IMR-90 (cell line): ENCODE measurements at regions not wholly inside any gene's neighbourhood (a gene's known extent, or its start where the extent isn't known, plus 50 kb on each side); places are given as distances from the start of the nearest gene placed in this dataset.

Experiments
- ATAC-seq: fragments of 200-7000 bp; cut with Tn5 transposase; 2 replicates; pipeline ENCODE4 v1.9.1; 2020; ENCODE audit warnings: low read depth, mild to moderate bottlenecking, moderate library complexity
- BruUV-seq: library from RNA; stranded (reverse); fragments of 400-500 nt; replicated peaks from 2 replicates; lab custom pipeline; 2021; lab: Mats Ljungman, UMichigan
- CTCF ChIA-PET: fragments of 300-600 bp; formaldehyde crosslinking; extraction: SDS; loops from one replicate; lab custom pipeline; 2021; ENCODE audit warnings: antibody characterized with exemption; lab: Yijun Ruan, JAX
- POLR2A ChIA-PET: fragments of 300-600 bp; sonication (Branson Sonifier 250); formaldehyde crosslinking; loops from one replicate; lab custom pipeline; 2022; ENCODE audit warnings: antibody characterized with exemption; ENCODE audit not compliant: unreplicated experiment; lab: Charles Lee
- DNase-seq: peaks from one replicate; pipeline ENCODE4 v3.0.0; 2013
- H2AFZ ChIP-seq: replicated peaks from 2 replicates; pipeline ENCODE3; 2013; ENCODE audit warnings: low read length, mild to moderate bottlenecking; ENCODE audit not compliant: poor library complexity
- H2AK5ac ChIP-seq: 2 replicates; pipeline ENCODE4 v1.6.1; 2013; ENCODE audit warnings: low read depth, low read length, inconsistent platforms
- H2AK9ac ChIP-seq: replicated peaks from 2 replicates; pipeline ENCODE3; 2013; ENCODE audit warnings: mild to moderate bottlenecking, low read depth, low read length, moderate library complexity; ENCODE audit not compliant: poor library complexity
- H2BK120ac ChIP-seq: 2 replicates; pipeline ENCODE4 v1.6.1; 2013; ENCODE audit warnings: low read depth, low read length, inconsistent platforms
- H2BK15ac ChIP-seq: 3 replicates; pipeline ENCODE4 v1.6.1; 2013; ENCODE audit warnings: low read depth, low read length, inconsistent platforms
- H2BK20ac ChIP-seq: 2 replicates; pipeline ENCODE4 v1.6.1; 2013; ENCODE audit warnings: low read depth, mild to moderate bottlenecking, inconsistent platforms, low read length, moderate library complexity
- H2BK5ac ChIP-seq: 2 replicates; pipeline ENCODE4 v1.6.1; 2013; ENCODE audit warnings: mild to moderate bottlenecking, low read depth, low read length, inconsistent platforms; ENCODE audit not compliant: poor library complexity, severe bottlenecking
- H3K14ac ChIP-seq: replicated peaks from 2 replicates; pipeline ENCODE4 v1.6.1; 2013; ENCODE audit warnings: low read depth, low read length, inconsistent platforms
- H3K18ac ChIP-seq: 2 replicates; pipeline ENCODE4 v1.6.1; 2013; ENCODE audit warnings: low read depth, low read length, control low read depth
- H3K23ac ChIP-seq: 2 replicates; pipeline ENCODE4 v1.6.1; 2013; ENCODE audit warnings: low read depth, low read length, inconsistent platforms
- H3K27ac ChIP-seq: 2 replicates; pipeline ENCODE4 v1.5.1; 2013; ENCODE audit warnings: mild to moderate bottlenecking, control low read depth, low read length; ENCODE audit not compliant: insufficient read depth
- H3K27me3 ChIP-seq: 2 replicates; pipeline ENCODE4 v1.6.1; 2013; ENCODE audit warnings: low read length; ENCODE audit not compliant: control insufficient read depth, insufficient read depth
- H3K36me3 ChIP-seq: 2 replicates; pipeline ENCODE4 v1.6.1; 2013; ENCODE audit warnings: low read length, mixed read lengths; ENCODE audit not compliant: control insufficient read depth, insufficient read depth
- H3K4ac ChIP-seq: 2 replicates; pipeline ENCODE4 v1.6.1; 2013; ENCODE audit warnings: low read depth, low read length, inconsistent platforms
- H3K4me1 ChIP-seq: 2 replicates; pipeline ENCODE4 v1.6.1; 2013; ENCODE audit warnings: low read length, mixed read lengths; ENCODE audit not compliant: control insufficient read depth, insufficient read depth
- H3K4me2 ChIP-seq: 2 replicates; pipeline ENCODE4 v1.6.1; 2013; ENCODE audit warnings: low read depth, mild to moderate bottlenecking, control low read depth, low read length, moderate library complexity
- H3K4me3 ChIP-seq: 2 replicates; pipeline ENCODE4 v1.5.1; 2013; ENCODE audit warnings: low read depth, mild to moderate bottlenecking, control low read depth, low read length, moderate library complexity; ENCODE audit not compliant: insufficient read depth
- H3K56ac ChIP-seq: 2 replicates; pipeline ENCODE4 v1.6.1; 2013; ENCODE audit warnings: low read length, inconsistent platforms; ENCODE audit not compliant: insufficient read depth; ENCODE audit errors: extremely low read depth
- H3K79me1 ChIP-seq, 2 experiments: 2 replicates each; pipeline ENCODE4 v1.6.1; 2013; ENCODE audit warnings: low read length in 2 of 2, inconsistent platforms in 1 of 2, low read depth in 1 of 2
- H3K9ac ChIP-seq: 2 replicates; pipeline ENCODE4 v1.6.1; 2013; ENCODE audit warnings: low read depth, low read length, control low read depth
- H3K9me1 ChIP-seq: 2 replicates; pipeline ENCODE4 v1.6.1; 2013; ENCODE audit warnings: low read length, inconsistent platforms; ENCODE audit not compliant: insufficient read depth
- H3K9me3 ChIP-seq: 2 replicates; pipeline ENCODE4 v1.6.1; 2013; ENCODE audit warnings: low read length; ENCODE audit not compliant: control insufficient read depth, insufficient read depth
- H4K20me1 ChIP-seq: 2 replicates; pipeline ENCODE4 v1.6.1; 2013; ENCODE audit warnings: low read length, inconsistent platforms; ENCODE audit not compliant: insufficient read depth
- H4K5ac ChIP-seq: 2 replicates; pipeline ENCODE4 v1.6.1; 2013; ENCODE audit warnings: mild to moderate bottlenecking, low read depth, low read length, control low read depth
- H4K8ac ChIP-seq, 2 experiments: 2 replicates each; pipeline ENCODE4 v1.6.1; 2013; ENCODE audit warnings: low read depth in 2 of 2, low read length in 2 of 2, control low read depth in 1 of 2, inconsistent platforms in 1 of 2
- H4K91ac ChIP-seq: 2 replicates; pipeline ENCODE4 v1.6.1; 2013; ENCODE audit warnings: low read depth, low read length, inconsistent platforms; ENCODE audit not compliant: insufficient read depth
- BHLHE40 ChIP-seq: fragments of 150-350 bp; IDR thresholded peaks from 2 replicates; pipeline ENCODE4 v1.6.1; 2016; ENCODE audit warnings: mild to moderate bottlenecking, low read depth, low read length
- CEBPB ChIP-seq: IDR thresholded peaks from 2 replicates; pipeline ENCODE4 v1.6.1; 2012; ENCODE audit warnings: low read depth, low read length, improper control_type of control experiment
- CHD1 ChIP-seq: IDR thresholded peaks from 2 replicates; pipeline ENCODE4 v1.6.1; 2012; ENCODE audit warnings: low read depth, low read length, improper control_type of control experiment
- FOS ChIP-seq: fragments of 150-350 bp; IDR thresholded peaks from 2 replicates; pipeline ENCODE4 v1.6.1; 2016; ENCODE audit warnings: low read depth, low read length
- MAFK ChIP-seq: IDR thresholded peaks from 2 replicates; pipeline ENCODE4 v1.6.1; 2012; ENCODE audit warnings: low read depth, low read length, improper control_type of control experiment
- MAZ ChIP-seq: IDR thresholded peaks from 2 replicates; pipeline ENCODE4 v1.6.1; 2012; ENCODE audit warnings: low read depth, mild to moderate bottlenecking, low read length, improper control_type of control experiment, moderate library complexity, borderline replicate concordance
- MXI1 ChIP-seq: IDR thresholded peaks from 2 replicates; pipeline ENCODE4 v1.6.1; 2012; ENCODE audit warnings: low read depth, mild to moderate bottlenecking, low read length, moderate library complexity, borderline replicate concordance
- NFE2L2 ChIP-seq: fragments of 150-350 bp; IDR thresholded peaks from 2 replicates; pipeline ENCODE4 v1.6.1; 2016; ENCODE audit warnings: low read depth, mild to moderate bottlenecking, low read length
- POLR2A ChIP-seq: IDR thresholded peaks from 2 replicates; pipeline ENCODE4 v1.6.1; 2012; ENCODE audit warnings: mild to moderate bottlenecking, low read depth, low read length
- RAD21 ChIP-seq: IDR thresholded peaks from 2 replicates; pipeline ENCODE4 v1.6.1; 2012; ENCODE audit warnings: low read length, improper control_type of control experiment
- RCOR1 ChIP-seq: IDR thresholded peaks from 2 replicates; pipeline ENCODE4 v1.6.1; 2012; ENCODE audit warnings: mild to moderate bottlenecking, low read length, improper control_type of control experiment; ENCODE audit not compliant: insufficient replicate concordance
- RFX5 ChIP-seq: IDR thresholded peaks from 2 replicates; pipeline ENCODE4 v1.8.0; 2012; ENCODE audit warnings: low read depth, mild to moderate bottlenecking, low read length, moderate library complexity
- SMC3 ChIP-seq: fragments of 150-350 bp; IDR thresholded peaks from 2 replicates; pipeline ENCODE4 v1.6.1; 2016; ENCODE audit warnings: low read depth, mild to moderate bottlenecking, antibody characterized with exemption, low read length, moderate library complexity
- WGBS, 2 experiments: methylation state at CpG; one replicate each; pipeline versions ENCODE4 v1.1.5 to v1.1.7; 2013; ENCODE audit warnings: missing lambda C conversion rate in 2 of 2; ENCODE audit not compliant: insufficient read length in 1 of 2; ENCODE audit errors: extremely low coverage in 2 of 2; 5-methylcytosine and 5-hydroxymethylcytosine counted together
- dilution Hi-C: fragments of 300-500 bp; cut with HindIII; formaldehyde crosslinking; loops from one replicate; pipeline ENCODE4 v1.14.3; 2018; ENCODE audit warnings: low sequenced_read_pairs; ENCODE audit not compliant: unreplicated experiment
- in situ Hi-C: fragments of 300-500 bp; cut with MboI; formaldehyde crosslinking; loops from 3 replicates; pipeline ENCODE4 v1.14.3; 2019; ENCODE audit warnings: low sequenced_read_pairs, inconsistent platforms, mixed read lengths
- intact Hi-C: fragments of 100-400 bp; cut with micrococcal nuclease; formaldehyde crosslinking; loops from 2 replicates; pipeline ENCODE4 v1.10.0; 2022
- TF ChIP-seq, protein P1 (sequence below): fragments of 150-350 bp; IDR thresholded peaks from 2 replicates; pipeline ENCODE4 v1.6.1; 2016; ENCODE audit warnings: low read depth, mild to moderate bottlenecking, low read length, moderate library complexity, borderline replicate concordance
- TF ChIP-seq, protein P2 (sequence below): conservative IDR thresholded peaks from 2 replicates; pipeline ENCODE4 v1.5.1; 2012; ENCODE audit warnings: mild to moderate bottlenecking, low read depth, low read length, improper control_type of control experiment
- TF ChIP-seq, protein P3 (sequence below): fragments of 150-350 bp; IDR thresholded peaks from 2 replicates; pipeline ENCODE4 v1.6.1; 2017; ENCODE audit warnings: mild to moderate bottlenecking, antibody characterized with exemption, low read length, low read depth

DNA sequence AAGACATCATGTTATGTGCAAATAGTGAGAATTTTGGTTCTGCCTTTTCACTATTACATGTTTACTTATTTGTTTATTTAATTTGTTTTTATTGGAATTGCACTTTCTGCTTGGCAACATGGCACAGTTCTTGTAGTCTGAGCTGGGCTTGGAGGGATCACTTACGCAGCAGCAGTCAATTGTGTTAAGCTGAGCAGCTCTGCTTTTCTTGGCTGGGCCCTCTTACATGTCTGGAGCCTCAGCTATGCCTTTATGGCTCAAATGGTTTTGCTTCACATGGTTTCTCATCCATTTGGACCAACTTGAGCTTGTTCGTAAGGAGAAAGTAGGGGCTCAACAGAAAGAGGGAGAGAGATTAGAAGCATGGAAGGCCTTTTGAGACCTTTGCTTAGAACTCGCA lies 327.5 kb upstream of the EPHA7 start:
- no CpG with 5 or more reads among the region's 3 CpGs for WGBS, 2 experiments
- no peak overlapping the region for H2AFZ ChIP-seq
- H3K4me1 ChIP-seq: no peaks in the 10 kb centered on the region
- no peak overlapping the region for H3K27ac ChIP-seq
- no peak overlapping the region for H2AK9ac ChIP-seq
- H3K36me3 ChIP-seq: no peaks in the 10 kb centered on the region
- intact Hi-C loops: no loop called here
- no peak overlapping the region for H3K23ac ChIP-seq
- ChIA-PET CTCF (no interaction called here), POLR2A (no interaction called here)
- no peak overlapping the region for H4K8ac ChIP-seq
- H3K9ac ChIP-seq: no peak overlapping the region
- H3K4me3 ChIP-seq: no peak overlapping the region
- no peak overlapping the region for H2BK15ac ChIP-seq
- no peak overlapping the region for H3K56ac ChIP-seq
- H3K14ac ChIP-seq: no peak overlapping the region
- H2BK5ac ChIP-seq: no peak overlapping the region
- no peaks in the 10 kb centered on the region for H3K27me3 ChIP-seq
- H2AK5ac ChIP-seq: no peak overlapping the region
- H3K9me1 ChIP-seq: no peaks in the 10 kb centered on the region
- no peak overlapping the region for H3K4ac ChIP-seq
- no peak overlapping the region for H3K4me2 ChIP-seq
- H2BK120ac ChIP-seq: no peak overlapping the region
- TF ChIP-seq BHLHE40 (no peak), NFE2L2 (no peak), RCOR1 (no peak), FOS (no peak), MAFK (no peak), MXI1 (no peak), CHD1 (no peak), RAD21 (no peak), POLR2A (no peak), CEBPB (no peak), RFX5 (no peak), MAZ (no peak), SMC3 (no peak)
- TF ChIP-seq, protein P1, sequence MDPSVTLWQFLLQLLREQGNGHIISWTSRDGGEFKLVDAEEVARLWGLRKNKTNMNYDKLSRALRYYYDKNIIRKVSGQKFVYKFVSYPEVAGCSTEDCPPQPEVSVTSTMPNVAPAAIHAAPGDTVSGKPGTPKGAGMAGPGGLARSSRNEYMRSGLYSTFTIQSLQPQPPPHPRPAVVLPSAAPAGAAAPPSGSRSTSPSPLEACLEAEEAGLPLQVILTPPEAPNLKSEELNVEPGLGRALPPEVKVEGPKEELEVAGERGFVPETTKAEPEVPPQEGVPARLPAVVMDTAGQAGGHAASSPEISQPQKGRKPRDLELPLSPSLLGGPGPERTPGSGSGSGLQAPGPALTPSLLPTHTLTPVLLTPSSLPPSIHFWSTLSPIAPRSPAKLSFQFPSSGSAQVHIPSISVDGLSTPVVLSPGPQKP: no peak
- TF ChIP-seq, protein P2, sequence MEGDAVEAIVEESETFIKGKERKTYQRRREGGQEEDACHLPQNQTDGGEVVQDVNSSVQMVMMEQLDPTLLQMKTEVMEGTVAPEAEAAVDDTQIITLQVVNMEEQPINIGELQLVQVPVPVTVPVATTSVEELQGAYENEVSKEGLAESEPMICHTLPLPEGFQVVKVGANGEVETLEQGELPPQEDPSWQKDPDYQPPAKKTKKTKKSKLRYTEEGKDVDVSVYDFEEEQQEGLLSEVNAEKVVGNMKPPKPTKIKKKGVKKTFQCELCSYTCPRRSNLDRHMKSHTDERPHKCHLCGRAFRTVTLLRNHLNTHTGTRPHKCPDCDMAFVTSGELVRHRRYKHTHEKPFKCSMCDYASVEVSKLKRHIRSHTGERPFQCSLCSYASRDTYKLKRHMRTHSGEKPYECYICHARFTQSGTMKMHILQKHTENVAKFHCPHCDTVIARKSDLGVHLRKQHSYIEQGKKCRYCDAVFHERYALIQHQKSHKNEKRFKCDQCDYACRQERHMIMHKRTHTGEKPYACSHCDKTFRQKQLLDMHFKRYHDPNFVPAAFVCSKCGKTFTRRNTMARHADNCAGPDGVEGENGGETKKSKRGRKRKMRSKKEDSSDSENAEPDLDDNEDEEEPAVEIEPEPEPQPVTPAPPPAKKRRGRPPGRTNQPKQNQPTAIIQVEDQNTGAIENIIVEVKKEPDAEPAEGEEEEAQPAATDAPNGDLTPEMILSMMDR: no peak
- TF ChIP-seq, protein P3, sequence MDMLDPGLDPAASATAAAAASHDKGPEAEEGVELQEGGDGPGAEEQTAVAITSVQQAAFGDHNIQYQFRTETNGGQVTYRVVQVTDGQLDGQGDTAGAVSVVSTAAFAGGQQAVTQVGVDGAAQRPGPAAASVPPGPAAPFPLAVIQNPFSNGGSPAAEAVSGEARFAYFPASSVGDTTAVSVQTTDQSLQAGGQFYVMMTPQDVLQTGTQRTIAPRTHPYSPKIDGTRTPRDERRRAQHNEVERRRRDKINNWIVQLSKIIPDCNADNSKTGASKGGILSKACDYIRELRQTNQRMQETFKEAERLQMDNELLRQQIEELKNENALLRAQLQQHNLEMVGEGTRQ: no peak
- no peak overlapping the region for H3K18ac ChIP-seq
- H2BK20ac ChIP-seq: no peak overlapping the region
- dilution Hi-C loops: no loop called here
- no peaks in the 10 kb centered on the region for H3K9me3 ChIP-seq
- no peak for DNase-seq
- in situ Hi-C loops: no loop called here
- no peak overlapping the region for H4K5ac ChIP-seq
- H4K20me1 ChIP-seq: no peaks in the 10 kb centered on the region
- BruUV-seq: no TSS peak
- no peak for ATAC-seq
- no peak overlapping the region for H4K91ac ChIP-seq
- H3K79me1 ChIP-seq: no peaks in the 10 kb centered on the region
